Kasumi-1 (cell line): ENCODE measurements at regions not wholly inside any gene's neighbourhood (a gene's known extent, or its start where the extent isn't known, plus 50 kb on each side); places are given as distances from the start of the nearest gene placed in this dataset.

Experiments used
- DNase-seq, 2 experiments: peaks; one replicate each; lab custom pipeline; 2025; lab: John Stamatoyannopoulos, UW

DNA sequence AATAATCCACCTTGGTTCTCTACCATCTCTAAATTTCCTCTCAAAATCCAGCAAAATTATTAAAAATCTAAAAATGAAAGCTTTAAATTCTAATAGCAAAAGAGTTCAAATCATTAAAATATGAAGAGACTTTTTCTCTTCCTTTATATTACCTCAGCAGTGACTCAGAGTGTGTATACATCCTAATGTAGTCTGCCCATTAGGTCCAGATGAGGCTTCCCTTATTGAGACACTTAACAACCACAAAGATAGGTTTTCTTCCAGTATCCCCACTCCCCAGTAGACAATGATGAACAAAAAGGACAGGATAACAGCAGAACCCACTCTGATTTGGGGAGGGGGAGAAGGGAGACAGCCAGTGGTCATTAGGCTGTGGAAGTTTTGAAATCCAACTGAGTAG lies 61.5 kb upstream of the DCBLD2 start:
- no peak for DNase-seq

GRCh38 chr3:98962189-98962930 lies 60.9 kb upstream of the DCBLD2 start:
- DNase-seq, result no peak

GRCh38 chr3:98961161-98962155 lies 60.0 kb upstream of the DCBLD2 start:
- no peak for DNase-seq

DNA sequence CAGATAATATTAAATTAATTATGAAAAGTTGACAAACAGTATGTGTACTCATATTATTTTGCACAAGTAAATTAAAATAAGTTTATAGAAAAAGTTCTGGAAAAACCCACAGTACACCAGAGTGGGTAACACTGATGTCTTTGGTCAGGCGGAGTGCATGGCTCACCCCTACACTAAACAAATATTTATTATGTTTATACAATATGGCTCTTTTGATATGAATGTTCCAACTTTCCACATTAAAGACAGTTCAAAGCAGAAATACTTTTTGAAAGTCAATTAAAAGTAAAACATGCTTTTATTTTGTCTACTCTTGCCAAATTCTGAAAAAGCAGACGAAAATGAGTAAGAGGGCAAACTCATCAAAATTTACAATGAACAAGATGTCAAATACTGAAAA lies 56.2 kb upstream of the DCBLD2 start:
- DNase-seq, result no peak

- no peak for DNase-seq
Measured at GRCh38 chr3:98956008-98956407, 54.5 kb upstream of the DCBLD2 start.

DNA sequence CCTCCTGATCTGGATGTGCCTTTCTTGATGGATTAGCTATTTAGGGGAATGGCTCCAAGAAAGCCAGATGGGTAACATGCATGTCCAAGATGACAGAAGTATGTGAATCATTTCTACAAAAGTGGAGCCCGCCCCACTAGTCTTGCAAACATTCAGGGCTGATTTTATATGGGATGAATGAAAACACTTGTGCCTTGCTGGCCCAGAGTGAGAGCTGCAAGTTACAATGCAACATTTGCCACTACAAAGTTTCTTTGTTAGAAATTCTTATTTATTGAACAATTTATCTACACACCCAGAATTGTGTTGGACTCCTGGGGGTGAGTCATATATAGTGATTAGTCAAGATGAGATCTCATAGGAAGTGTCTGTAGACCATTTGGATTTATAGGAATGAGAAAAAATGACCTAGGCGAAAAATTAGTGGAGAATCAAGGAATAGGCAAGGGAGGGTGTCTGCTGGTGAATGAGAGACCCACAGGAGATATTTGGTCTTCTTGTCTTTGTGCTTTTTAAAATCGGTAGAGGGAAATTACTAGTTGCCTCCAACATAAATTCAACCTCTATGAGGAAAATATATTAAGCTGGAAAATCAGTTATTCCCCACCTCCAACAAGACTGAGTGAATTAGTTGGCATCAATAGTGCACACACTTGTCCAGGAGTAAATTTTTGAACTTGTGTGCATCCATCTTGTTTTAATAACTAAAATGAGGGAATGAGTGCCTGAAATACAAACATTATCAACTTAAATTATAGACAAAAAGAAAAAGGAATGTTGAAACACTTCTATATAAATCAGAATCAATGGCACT lies 53.5 kb upstream of the DCBLD2 start:
- no peak for DNase-seq

- no peak for DNase-seq
Measured at GRCh38 chr3:98954242-98954641, 52.7 kb upstream of the DCBLD2 start.

DNA sequence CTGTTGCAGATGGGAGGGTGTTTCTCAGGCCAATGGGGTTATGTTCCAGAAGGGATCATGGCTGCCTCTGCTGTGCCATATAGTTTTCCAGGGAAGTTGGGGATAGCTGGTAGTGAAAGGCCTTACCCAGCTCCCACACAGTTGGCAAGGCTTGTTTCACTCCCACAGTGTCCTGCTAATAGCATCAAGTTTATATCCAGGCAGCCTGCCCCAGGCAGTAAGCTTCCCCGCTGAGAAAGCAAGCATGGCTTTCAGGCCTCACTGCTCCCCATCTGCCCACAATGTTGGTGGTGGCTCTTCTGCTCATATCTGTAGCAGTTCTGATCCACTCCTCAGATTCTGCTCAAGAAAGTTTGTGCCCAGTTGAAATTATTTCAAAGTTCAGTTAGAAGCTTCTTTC lies 50.9 kb upstream of the DCBLD2 start:
- no peak for DNase-seq
